Keratinocyte (primary cell): ENCODE measurements at regions not wholly inside any gene's neighbourhood (a gene's known extent, or its start where the extent isn't known, plus 50 kb on each side); places are given as distances from the start of the nearest gene placed in this dataset.

Experiments
- DNase-seq: peaks from one replicate; pipeline ENCODE4 v3.0.0-alpha.2; 2011; ENCODE audit warnings: low read depth, missing footprints, low spot score
- FAIRE-seq: peaks from 2 replicates; lab custom pipeline; 2011; peaks lifted over from hg19 to GRCh38; lab: Jason Lieb, UNC
- H2AFZ ChIP-seq: 2 replicates; pipeline ENCODE4 v1.6.0; 2012; ENCODE audit warnings: low read length, control low read depth, inconsistent platforms; ENCODE audit not compliant: control insufficient read depth
- H3K27ac ChIP-seq: 2 replicates; pipeline ENCODE4 v1.5.1; 2011; ENCODE audit warnings: low read length; ENCODE audit not compliant: control insufficient read depth, insufficient read depth
- H3K27me3 ChIP-seq: 3 replicates; pipeline ENCODE4 v1.6.0; 2011; ENCODE audit warnings: low read length; ENCODE audit not compliant: control insufficient read depth, insufficient read depth; ENCODE audit errors: extremely low read depth
- H3K36me3 ChIP-seq, 2 experiments: 2 replicates in 1 of 2; 3 replicates in 1 of 2; pipeline ENCODE4 v1.5.1; 2011; ENCODE audit warnings: low read length in 2 of 2, mild to moderate bottlenecking in 1 of 2; ENCODE audit not compliant: control insufficient read depth in 2 of 2, insufficient read depth in 2 of 2; ENCODE audit errors: extremely low read depth in 1 of 2
- H3K4me1 ChIP-seq: 3 replicates; pipeline ENCODE4 v1.5.1; 2011; ENCODE audit warnings: low read length; ENCODE audit not compliant: control insufficient read depth, insufficient read depth; ENCODE audit errors: extremely low read depth
- H3K4me2 ChIP-seq: 3 replicates; pipeline ENCODE4 v1.6.0; 2011; ENCODE audit warnings: low read depth, low read length; ENCODE audit not compliant: control insufficient read depth, insufficient read depth; ENCODE audit errors: extremely low read depth
- H3K4me3 ChIP-seq, 3 experiments: fragments of 200-600 bp in 1 of 3; sonication (generic) in 1 of 3; 2 replicates in 2 of 3; 3 replicates in 1 of 3; pipeline ENCODE4 v1.5.1; 2011 to 2016; ENCODE audit warnings: low read length in 3 of 3, mild to moderate bottlenecking in 3 of 3, control low read depth in 2 of 3, inconsistent platforms in 1 of 3, low read depth in 1 of 3, mixed read lengths in 1 of 3, mixed run types in 1 of 3, moderate library complexity in 1 of 3; ENCODE audit not compliant: control insufficient read depth in 2 of 3, insufficient read depth in 2 of 3; ENCODE audit errors: extremely low read depth in 1 of 3
- H3K79me2 ChIP-seq: 2 replicates; pipeline ENCODE4 v1.6.0; 2012; ENCODE audit warnings: low read length; ENCODE audit not compliant: control insufficient read depth, insufficient read depth
- H3K9ac ChIP-seq: 3 replicates; pipeline ENCODE4 v1.6.0; 2011; ENCODE audit warnings: low read length; ENCODE audit not compliant: control insufficient read depth, insufficient read depth; ENCODE audit errors: extremely low read depth
- H3K9me1 ChIP-seq: 3 replicates; pipeline ENCODE4 v1.6.0; 2011; ENCODE audit warnings: low read length; ENCODE audit not compliant: control insufficient read depth, insufficient read depth; ENCODE audit errors: extremely low read depth
- H3K9me3 ChIP-seq: 2 replicates; pipeline ENCODE4 v1.5.1; 2012; ENCODE audit warnings: low read depth, low read length; ENCODE audit not compliant: control insufficient read depth
- H4K20me1 ChIP-seq: 3 replicates; pipeline ENCODE4 v1.6.0; 2011; ENCODE audit warnings: low read length; ENCODE audit not compliant: control insufficient read depth, insufficient read depth; ENCODE audit errors: extremely low read depth
- CTCF ChIP-seq, 3 experiments: IDR thresholded peaks in 1 of 3; conservative IDR thresholded peaks in 1 of 3; optimal IDR thresholded peaks in 1 of 3; 2 replicates in 2 of 3; 3 replicates in 1 of 3; pipeline versions ENCODE3 to v1.5.1; 2011; ENCODE audit warnings: low read length in 3 of 3, mild to moderate bottlenecking in 3 of 3, moderate library complexity in 2 of 3, control low read depth in 1 of 3, inconsistent platforms in 1 of 3; ENCODE audit not compliant: insufficient read depth in 2 of 3; ENCODE audit errors: extremely low read depth in 1 of 3
- EZH2 ChIP-seq: IDR thresholded peaks from one replicate; pipeline ENCODE4 v1.6.1; 2012; ENCODE audit warnings: inconsistent platforms, mild to moderate bottlenecking, low read length, moderate library complexity
- dilution Hi-C: fragments of 300-500 bp; cut with MboI; formaldehyde crosslinking; loops from one replicate; pipeline ENCODE4 v1.7.0; 2020; ENCODE audit warnings: low sequenced_read_pairs; ENCODE audit not compliant: extremely low pct_ligation_motif_present

GRCh38 chr6:65798280-65799014 is 91.4 kb upstream of the EYS start:
- no peaks in the 10 kb centered on the region for H4K20me1 ChIP-seq
- dilution Hi-C loops, result no loop called here
- no peak for FAIRE-seq

GRCh38 chr6:65790666-65791065 is 83.6 kb upstream of the EYS start:
- H3K9me3 ChIP-seq, result no peaks in the 10 kb centered on the region
- no peaks in the 10 kb centered on the region for H3K4me1 ChIP-seq
- H3K9me1 ChIP-seq, result no peaks in the 10 kb centered on the region
- FAIRE-seq, result no peak
- no peak for TF ChIP-seq EZH2
- TF ChIP-seq CTCF (optimal IDR thresholded peaks at IDR 0.05 in 1 of 3, IDR thresholded peaks at IDR 0.05 in 1 of 3, conservative IDR thresholded peaks at IDR 0.05 in 1 of 3; ENCODE audit: extremely low read depth in 1 of 3, insufficient read depth in 2 of 3, low read length in 3 of 3), result no peak
- no peaks in the 10 kb centered on the region for H3K27me3 ChIP-seq
- H3K27ac ChIP-seq, result no peak overlapping the region
- H3K4me2 ChIP-seq, result no peak overlapping the region
- H2AFZ ChIP-seq, result no peak overlapping the region
- H3K9ac ChIP-seq, result no peak overlapping the region
- dilution Hi-C loops, result no loop called here
- no peak overlapping the region for H3K4me3 ChIP-seq
- H3K79me2 ChIP-seq, result no peaks in the 10 kb centered on the region
- no peaks in the 10 kb centered on the region for H4K20me1 ChIP-seq
- no peak for DNase-seq
- H3K36me3 ChIP-seq, result no peaks in the 10 kb centered on the region

More at GRCh38 chr6:65798280-65799014, 91.4 kb upstream of the EYS start:
- Histone ChIP-seq H3K9ac (no peak overlapping the region), H3K9me3 (no peaks in the 10 kb centered on the region), H3K27ac (no peak overlapping the region), H3K79me2 (no peaks in the 10 kb centered on the region), H3K9me1 (no peaks in the 10 kb centered on the region), H3K36me3 (no peaks in the 10 kb centered on the region), H2AFZ (no peak overlapping the region), H3K4me1 (no peaks in the 10 kb centered on the region), H3K27me3 (no peaks in the 10 kb centered on the region), H3K4me2 (no peak overlapping the region), H3K4me3 (no peak overlapping the region)
- no peak for DNase-seq
- TF ChIP-seq EZH2 (no peak), CTCF (optimal IDR thresholded peaks at IDR 0.05 in 1 of 3, IDR thresholded peaks at IDR 0.05 in 1 of 3, conservative IDR thresholded peaks at IDR 0.05 in 1 of 3; ENCODE audit: extremely low read depth in 1 of 3, insufficient read depth in 2 of 3, low read length in 3 of 3) (no peak)
